Small intestine (tissue), 7 donors: ENCODE measurements at regions not wholly inside any gene's neighbourhood (a gene's known extent, or its start where the extent isn't known, plus 50 kb on each side); places are given as distances from the start of the nearest gene placed in this dataset.

Experiments
- DNase-seq, 2 donors: peaks; one replicate each; pipeline versions ENCODE4 v3.0.0 to v3.0.0-alpha.2; 2013
- FAIRE-seq: peaks from 2 replicates; lab custom pipeline; 2012; peaks lifted over from hg19 to GRCh38; lab: Jason Lieb, UNC
- H3K27ac ChIP-seq, 3 donors: one replicate each; pipeline ENCODE4 v1.5.1; 2013; ENCODE audit warnings: low read length in 2 of 3, mild to moderate bottlenecking in 2 of 3, control low read depth in 1 of 3, inconsistent platforms in 1 of 3, low read depth in 1 of 3, moderate library complexity in 1 of 3
- H3K27me3 ChIP-seq, 3 donors: one replicate each; pipeline ENCODE4 v1.6.1; 2013; ENCODE audit warnings: low read length in 3 of 3, inconsistent platforms in 1 of 3; ENCODE audit not compliant: control insufficient read depth in 3 of 3, insufficient read depth in 3 of 3
- H3K36me3 ChIP-seq, 3 donors: one replicate each; pipeline ENCODE4 v1.6.1; 2013; ENCODE audit warnings: low read length in 3 of 3, inconsistent platforms in 1 of 3, low read depth in 1 of 3, mild to moderate bottlenecking in 1 of 3, moderate library complexity in 1 of 3; ENCODE audit not compliant: control insufficient read depth in 3 of 3, insufficient read depth in 2 of 3
- H3K4me1 ChIP-seq, 3 donors: one replicate each; pipeline ENCODE4 v1.6.1; 2013; ENCODE audit warnings: low read length in 2 of 3, inconsistent platforms in 1 of 3, low read depth in 1 of 3, mild to moderate bottlenecking in 1 of 3, moderate library complexity in 1 of 3; ENCODE audit not compliant: control insufficient read depth in 3 of 3, insufficient read depth in 2 of 3
- H3K4me3 ChIP-seq, 3 donors: one replicate each; pipeline ENCODE4 v1.5.1; 2013; ENCODE audit warnings: low read length in 3 of 3, control low read depth in 1 of 3, inconsistent platforms in 1 of 3, low read depth in 1 of 3, mild to moderate bottlenecking in 1 of 3, moderate library complexity in 1 of 3
- H3K9me3 ChIP-seq, 2 donors: one replicate each; pipeline ENCODE4 v1.6.1; 2013; ENCODE audit warnings: low read depth in 1 of 2, low read length in 1 of 2; ENCODE audit not compliant: control insufficient read depth in 2 of 2, insufficient read depth in 1 of 2
- WGBS, 3 donors: extraction: QIAGEN DNeasy Blood & Tissue Kit; methylation state at CpG; one replicate each; pipeline ENCODE4 v1.1.7; 2013; 5-methylcytosine and 5-hydroxymethylcytosine counted together
- donor health status: healthy with polysubstance abuse.
- donor health status: control.
- donor health status: control.
- donor health status: Bipolar disorder and iron deficiency.
- donor health status: healthy.

- Histone ChIP-seq H3K36me3 (no peaks in the 10 kb centered on the region), H3K4me3 (no peak overlapping the region), H3K4me1 (no peaks in the 10 kb centered on the region), H3K9me3 (no peaks in the 10 kb centered on the region), H3K27me3 (peaks cover 0 to 14% (median 4%) of the 10 kb centered on the region in 3 donors), H3K27ac (no peak overlapping the region)
- DNase-seq (no peak), FAIRE-seq (no peak)
- 56 to 62% (median 58%) methylated on average over 9 of the region's 9 CpGs for WGBS, 3 donors
Observed at GRCh38 chr17:74005790-74006189, 197.7 kb upstream of the RPL38 start.

GRCh38 chr17:74006371-74006770 lies 197.1 kb upstream of the RPL38 start:
- H3K9me3 ChIP-seq = no peaks in the 10 kb centered on the region
- peaks cover 0 to 14% (median 4%) of the 10 kb centered on the region in 3 donors for H3K27me3 ChIP-seq
- 76 to 89% (median 85%) methylated on average over 8 of the region's 8 CpGs for WGBS, 3 donors
- H3K4me1 ChIP-seq = no peaks in the 10 kb centered on the region
- FAIRE-seq (no peak), DNase-seq (no peak)
- H3K4me3 ChIP-seq = no peak overlapping the region
- H3K27ac ChIP-seq = no peak overlapping the region
- H3K36me3 ChIP-seq = no peaks in the 10 kb centered on the region

GRCh38 chr17:74008196-74008595 lies 195.3 kb upstream of the RPL38 start:
- FAIRE-seq (no peak), DNase-seq (peak in 1 of 2 donors; percentile 13)
- no peaks in the 10 kb centered on the region for H3K9me3 ChIP-seq
- H3K4me3 ChIP-seq = no peak overlapping the region
- H3K4me1 ChIP-seq = no peaks in the 10 kb centered on the region
- no peak overlapping the region for H3K27ac ChIP-seq
- 26 to 48% (median 27%) methylated on average over 10 of the region's 10 CpGs for WGBS, 3 donors
- peaks cover 0 to 11% (median 4%) of the 10 kb centered on the region in 3 donors for H3K27me3 ChIP-seq
- H3K36me3 ChIP-seq = no peaks in the 10 kb centered on the region

- no peaks in the 10 kb centered on the region for H3K36me3 ChIP-seq
- no peak for DNase-seq
- no peaks in the 10 kb centered on the region for H3K9me3 ChIP-seq
- no peak overlapping the region for H3K27ac ChIP-seq
- 70 to 71% (median 70%) methylated on average over 8 of the region's 8 CpGs for WGBS, 3 donors
- peaks cover 0 to 10% (median 3%) of the 10 kb centered on the region in 3 donors for H3K27me3 ChIP-seq
- no peak for FAIRE-seq
- H3K4me1 ChIP-seq = no peaks in the 10 kb centered on the region
- H3K4me3 ChIP-seq = no peak overlapping the region
Observed at GRCh38 chr17:74009056-74009625, 194.3 kb upstream of the RPL38 start.

- no peak for FAIRE-seq
- H3K4me1 ChIP-seq = no peaks in the 10 kb centered on the region
- H3K36me3 ChIP-seq = no peaks in the 10 kb centered on the region
- 66 to 76% (median 73%) methylated on average over 10 of the region's 10 CpGs for WGBS, 3 donors
- H3K4me3 ChIP-seq = no peak overlapping the region
- H3K9me3 ChIP-seq = peaks cover 0 to 5% of the 10 kb centered on the region in 2 donors
- peaks cover 0 to 14% (median 5%) of the 10 kb centered on the region in 3 donors for H3K27me3 ChIP-seq
- H3K27ac ChIP-seq = no peak overlapping the region
- no peak for DNase-seq
Observed at GRCh38 chr17:74010903-74011302, 192.6 kb upstream of the RPL38 start.

GRCh38 chr17:74011966-74012365 lies 191.5 kb upstream of the RPL38 start:
- Histone ChIP-seq H3K27ac (no peak overlapping the region), H3K36me3 (no peaks in the 10 kb centered on the region), H3K4me3 (no peak overlapping the region), H3K4me1 (no peaks in the 10 kb centered on the region), H3K9me3 (peaks cover 0 to 5% of the 10 kb centered on the region in 2 donors), H3K27me3 (peaks cover 0 to 15% (median 5%) of the 10 kb centered on the region in 3 donors)
- DNase-seq (peak in 1 of 2 donors; percentile 11), FAIRE-seq (no peak)
- 26 to 40% (median 31%) methylated on average over 7 of the region's 7 CpGs for WGBS, 3 donors

GRCh38 chr17:74012465-74012864 lies 191.0 kb upstream of the RPL38 start:
- WGBS, 3 donors = 22 to 42% (median 36%) methylated on average over 6 of the region's 6 CpGs
- H3K27ac ChIP-seq = no peak overlapping the region
- H3K4me3 ChIP-seq = no peak overlapping the region
- no peaks in the 10 kb centered on the region for H3K36me3 ChIP-seq
- peaks cover 0 to 5% of the 10 kb centered on the region in 2 donors for H3K9me3 ChIP-seq
- H3K4me1 ChIP-seq = no peaks in the 10 kb centered on the region
- DNase-seq = no peak
- H3K27me3 ChIP-seq = peaks cover 0 to 15% (median 5%) of the 10 kb centered on the region in 3 donors
- FAIRE-seq = no peak

- Histone ChIP-seq H3K36me3 (no peaks in the 10 kb centered on the region), H3K4me1 (no peaks in the 10 kb centered on the region), H3K4me3 (no peak overlapping the region), H3K9me3 (peaks cover 0 to 5% of the 10 kb centered on the region in 2 donors), H3K27me3 (peaks cover 0 to 9% (median 5%) of the 10 kb centered on the region in 3 donors), H3K27ac (no peak overlapping the region)
- DNase-seq (no peak), FAIRE-seq (no peak)
- WGBS, 3 donors = 84 to 93% (median 88%) methylated on average over 5 of the region's 5 CpGs
Observed at GRCh38 chr17:74015316-74015715, 188.2 kb upstream of the RPL38 start.

GRCh38 chr17:74015990-74016389 lies 187.5 kb upstream of the RPL38 start:
- H3K4me3 ChIP-seq = no peak overlapping the region
- FAIRE-seq = no peak
- peaks cover 0 to 9% (median 5%) of the 10 kb centered on the region in 3 donors for H3K27me3 ChIP-seq

More at GRCh38 chr17:74015990-74016389, 187.5 kb upstream of the RPL38 start:
- Histone ChIP-seq H3K9me3 (peaks cover 0 to 5% of the 10 kb centered on the region in 2 donors), H3K4me1 (no peaks in the 10 kb centered on the region), H3K27ac (no peak overlapping the region), H3K36me3 (no peaks in the 10 kb centered on the region)
- 80 to 87% (median 85%) methylated on average over 12 of the region's 12 CpGs for WGBS, 3 donors
- no peak for DNase-seq
